Fibroblast of skin of back (primary cell): ENCODE measurements at regions not wholly inside any gene's neighbourhood (a gene's known extent, or its start where the extent isn't known, plus 50 kb on each side); places are given as distances from the start of the nearest gene placed in this dataset.

Experiments used
- DNase-seq: peaks from one replicate; pipeline ENCODE4 v3.0.0-alpha.2; 2013

- DNase-seq, result no peak
These were observed 133.2 kb upstream of the JAG1 start for GRCh38 chr20:10807013-10807412.

- no peak for DNase-seq
These were observed 139.0 kb upstream of the JAG1 start for GRCh38 chr20:10812759-10813327.

- no peak for DNase-seq
These were observed 149.8 kb upstream of the JAG1 start for GRCh38 chr20:10823585-10823984.

GRCh38 chr20:10824750-10825500 is 151.1 kb upstream of the JAG1 start:
- no peak for DNase-seq

GRCh38 chr20:10826111-10826510 is 152.3 kb upstream of the JAG1 start:
- no peak for DNase-seq

GRCh38 chr20:10828180-10828579 is 154.4 kb upstream of the JAG1 start:
- DNase-seq, result no peak

GRCh38 chr20:10832141-10832540 is 158.3 kb upstream of the JAG1 start:
- DNase-seq, result peak; percentile 90

GRCh38 chr20:10837901-10838300 is 164.1 kb upstream of the JAG1 start:
- DNase-seq, result no peak

GRCh38 chr20:10842116-10842515 is 168.3 kb upstream of the JAG1 start:
- no peak for DNase-seq

GRCh38 chr20:10843146-10843711 is 169.4 kb upstream of the JAG1 start:
- DNase-seq, result no peak

- DNase-seq, result peak; percentile 49
These were observed 173.0 kb upstream of the JAG1 start for GRCh38 chr20:10846766-10847165.

- DNase-seq, result peak; percentile 97
These were observed 175.1 kb upstream of the JAG1 start for GRCh38 chr20:10848810-10849370.

GRCh38 chr20:10853176-10853575 is 179.4 kb upstream of the JAG1 start:
- DNase-seq, result no peak

GRCh38 chr20:10853731-10854130 is 179.9 kb upstream of the JAG1 start:
- no peak for DNase-seq

- peak; percentile 63 for DNase-seq
These were observed 181.2 kb upstream of the JAG1 start for GRCh38 chr20:10854976-10855375.

- no peak for DNase-seq
These were observed 182.0 kb upstream of the JAG1 start for GRCh38 chr20:10855778-10856177.

- no peak for DNase-seq
These were observed 182.6 kb upstream of the JAG1 start for GRCh38 chr20:10856237-10857015.

GRCh38 chr20:10857352-10858070 is 183.7 kb upstream of the JAG1 start:
- peak; percentile 24 for DNase-seq

- peak; percentile 89 for DNase-seq
These were observed 187.3 kb upstream of the JAG1 start for GRCh38 chr20:10861090-10861489.

- peak; percentile 67 for DNase-seq
These were observed 187.8 kb upstream of the JAG1 start for GRCh38 chr20:10861619-10862018.

GRCh38 chr20:10863337-10864060 is 189.7 kb upstream of the JAG1 start:
- peak; percentile 89 for DNase-seq
